ENCODE measurements at regions not wholly inside any gene's neighbourhood (a gene's known extent, or its start where the extent isn't known, plus 50 kb on each side); places are given as distances from the start of the nearest gene placed in this dataset.

- Histone ChIP-seq H3K9ac (ENCODE audit: insufficient read depth, low read length) (no peak overlapping the region), H3K79me2 (ENCODE audit: control insufficient read depth, insufficient read depth, low read length) (no peaks in the 10 kb centered on the region), H3K36me3 (ENCODE audit: control insufficient read depth, insufficient read depth, low read length) (no peaks in the 10 kb centered on the region), H3K4me3 (replicated peaks in 1 of 4; ENCODE audit: control extremely low read depth in 1 of 4, insufficient read depth in 1 of 4, low read depth in 3 of 4, low read length in 4 of 4) (no peak overlapping the region), H3K9me3 (ENCODE audit: control insufficient read depth, insufficient read depth, low read depth, low read length) (no peaks in the 10 kb centered on the region), H3K27me3 (ENCODE audit: control insufficient read depth, insufficient read depth, low read length) (no peaks in the 10 kb centered on the region), H3K4me1 (ENCODE audit: control insufficient read depth, extremely low read depth, insufficient read depth, low read length) (no peaks in the 10 kb centered on the region), H3K4me2 (ENCODE audit: extremely low read depth, insufficient read depth, low read length) (no peak overlapping the region), H4K20me1 (ENCODE audit: control insufficient read depth, extremely low read depth, insufficient read depth, low read length) (no peaks in the 10 kb centered on the region), H2AFZ (ENCODE audit: low read length) (no peak overlapping the region), H3K27ac (ENCODE audit: insufficient read depth, low read length) (no peak overlapping the region)
- no peak for DNase-seq (ENCODE audit: low read depth in 2 of 2)
- TF ChIP-seq EZH2 (IDR thresholded peaks at IDR 0.05; ENCODE audit: low read length, missing control alignments) (no peak), CTCF (conservative IDR thresholded peaks at IDR 0.05 in 1 of 2, IDR thresholded peaks at IDR 0.05 in 1 of 2; ENCODE audit: low read depth in 1 of 2, low read length in 2 of 2) (no peak)
Observed at GRCh38 chr3:30131191-30131590, 475.2 kb upstream of the TGFBR2 start.

- H4K20me1 ChIP-seq (ENCODE audit: control insufficient read depth, extremely low read depth, insufficient read depth, low read length): no peaks in the 10 kb centered on the region
- no peaks in the 10 kb centered on the region for H3K36me3 ChIP-seq (ENCODE audit: control insufficient read depth, insufficient read depth, low read length)
- no peaks in the 10 kb centered on the region for H3K79me2 ChIP-seq (ENCODE audit: control insufficient read depth, insufficient read depth, low read length)
- H3K9me3 ChIP-seq (ENCODE audit: control insufficient read depth, insufficient read depth, low read depth, low read length): no peaks in the 10 kb centered on the region
- H3K4me2 ChIP-seq (ENCODE audit: extremely low read depth, insufficient read depth, low read length): no peak overlapping the region
- H3K9ac ChIP-seq (ENCODE audit: insufficient read depth, low read length): no peak overlapping the region
- no peak overlapping the region for H3K4me3 ChIP-seq (replicated peaks in 1 of 4; ENCODE audit: control extremely low read depth in 1 of 4, insufficient read depth in 1 of 4, low read depth in 3 of 4, low read length in 4 of 4)
- H3K27ac ChIP-seq (ENCODE audit: insufficient read depth, low read length): no peak overlapping the region
- no peak for TF ChIP-seq CTCF (conservative IDR thresholded peaks at IDR 0.05 in 1 of 2, IDR thresholded peaks at IDR 0.05 in 1 of 2; ENCODE audit: low read depth in 1 of 2, low read length in 2 of 2)
- no peak overlapping the region for H2AFZ ChIP-seq (ENCODE audit: low read length)
- H3K27me3 ChIP-seq (ENCODE audit: control insufficient read depth, insufficient read depth, low read length): no peaks in the 10 kb centered on the region
- H3K4me1 ChIP-seq (ENCODE audit: control insufficient read depth, extremely low read depth, insufficient read depth, low read length): no peaks in the 10 kb centered on the region
- DNase-seq (ENCODE audit: low read depth in 2 of 2): no peak
Observed at GRCh38 chr3:30135190-30135589, 471.2 kb upstream of the TGFBR2 start.

DNA sequence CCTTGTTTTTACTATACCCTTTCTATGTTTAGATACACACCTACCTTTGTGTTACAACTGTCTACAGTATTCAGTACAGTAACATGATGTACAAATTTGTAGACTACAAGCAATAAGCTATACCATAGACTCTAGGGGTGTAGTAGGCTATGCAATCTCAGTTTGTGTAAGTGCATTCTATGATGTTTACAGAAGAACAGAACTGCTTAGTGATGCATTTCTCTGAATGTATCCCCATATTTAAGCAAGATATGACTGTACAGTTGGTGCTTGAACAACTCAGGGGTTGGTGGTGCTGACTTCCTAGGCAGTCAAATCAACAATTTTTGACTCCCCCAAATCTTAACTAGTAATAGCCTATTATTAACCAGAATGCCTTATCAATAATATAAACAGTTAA lies 467.1 kb upstream of the TGFBR2 start:
- Histone ChIP-seq H3K27ac (ENCODE audit: insufficient read depth, low read length) (no peak overlapping the region), H3K9me3 (ENCODE audit: control insufficient read depth, insufficient read depth, low read depth, low read length) (no peaks in the 10 kb centered on the region), H2AFZ (ENCODE audit: low read length) (no peak overlapping the region), H3K4me1 (ENCODE audit: control insufficient read depth, extremely low read depth, insufficient read depth, low read length) (no peaks in the 10 kb centered on the region), H3K4me3 (replicated peaks in 1 of 4; ENCODE audit: control extremely low read depth in 1 of 4, insufficient read depth in 1 of 4, low read depth in 3 of 4, low read length in 4 of 4) (no peak overlapping the region), H4K20me1 (ENCODE audit: control insufficient read depth, extremely low read depth, insufficient read depth, low read length) (no peaks in the 10 kb centered on the region), H3K36me3 (ENCODE audit: control insufficient read depth, insufficient read depth, low read length) (no peaks in the 10 kb centered on the region), H3K4me2 (ENCODE audit: extremely low read depth, insufficient read depth, low read length) (no peak overlapping the region), H3K9ac (ENCODE audit: insufficient read depth, low read length) (no peak overlapping the region), H3K79me2 (ENCODE audit: control insufficient read depth, insufficient read depth, low read length) (no peaks in the 10 kb centered on the region), H3K27me3 (ENCODE audit: control insufficient read depth, insufficient read depth, low read length) (no peaks in the 10 kb centered on the region)
- TF ChIP-seq CTCF (conservative IDR thresholded peaks at IDR 0.05 in 1 of 2, IDR thresholded peaks at IDR 0.05 in 1 of 2; ENCODE audit: low read depth in 1 of 2, low read length in 2 of 2) (no peak), EZH2 (IDR thresholded peaks at IDR 0.05; ENCODE audit: low read length, missing control alignments) (no peak)
- DNase-seq (ENCODE audit: low read depth in 2 of 2): no peak

All from fibroblast of lung (primary cell).